ENCODE measurements at regions not wholly inside any gene's neighbourhood (a gene's known extent, or its start where the extent isn't known, plus 50 kb on each side); places are given as distances from the start of the nearest gene placed in this dataset.
A peak's percentile ranks its signal among the peaks of the same experiment; 100 is the strongest.

DNA sequence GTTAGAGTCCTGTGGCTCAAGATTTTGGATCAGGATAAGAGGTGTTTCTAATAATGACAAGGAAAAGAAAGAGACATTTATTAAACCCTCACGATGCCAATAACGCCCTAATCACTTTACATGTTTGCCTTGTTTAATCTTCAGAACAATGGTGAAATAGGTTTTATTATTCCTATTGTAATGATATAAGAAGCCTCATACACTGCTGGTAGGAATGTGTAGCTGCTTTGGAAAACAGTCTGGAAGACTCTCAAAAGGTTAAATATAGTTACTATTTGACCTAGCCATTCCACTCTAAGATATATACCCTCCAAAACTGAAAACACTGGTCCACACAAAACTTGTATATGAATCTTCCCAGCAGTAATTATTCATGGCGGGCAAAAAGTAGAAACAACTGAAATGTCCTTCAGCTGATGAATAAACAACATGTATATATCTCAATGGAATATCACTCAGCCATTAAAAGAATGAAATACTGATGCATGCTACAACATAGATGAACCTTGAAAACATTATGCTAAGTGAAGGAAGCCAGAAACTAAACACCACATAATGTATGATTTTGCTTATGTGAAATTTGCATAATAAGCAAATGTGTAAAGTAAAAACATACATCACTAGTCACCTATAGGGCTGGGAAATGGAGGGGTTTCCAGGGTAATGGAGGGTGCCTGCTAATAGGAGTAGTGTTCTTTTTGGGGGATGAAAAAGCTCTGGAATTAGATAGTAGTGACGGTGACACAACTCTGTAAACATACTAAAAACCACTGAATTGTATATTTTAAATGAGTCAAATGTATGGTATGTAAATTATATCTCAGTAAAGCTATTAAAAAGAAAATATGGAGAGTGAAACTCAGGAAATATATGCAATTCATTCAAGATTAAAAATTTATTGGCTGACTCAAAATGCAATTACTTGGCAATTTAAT lies 76.9 kb upstream of the ANK3 start:
- in situ Hi-C loops (cut with HindIII; ENCODE audit: low pct_unique_long_range_greater_than_20kb, low sequenced_read_pairs): no loop called here
- DNase-seq (ENCODE audit: low read depth): no peak

DNA sequence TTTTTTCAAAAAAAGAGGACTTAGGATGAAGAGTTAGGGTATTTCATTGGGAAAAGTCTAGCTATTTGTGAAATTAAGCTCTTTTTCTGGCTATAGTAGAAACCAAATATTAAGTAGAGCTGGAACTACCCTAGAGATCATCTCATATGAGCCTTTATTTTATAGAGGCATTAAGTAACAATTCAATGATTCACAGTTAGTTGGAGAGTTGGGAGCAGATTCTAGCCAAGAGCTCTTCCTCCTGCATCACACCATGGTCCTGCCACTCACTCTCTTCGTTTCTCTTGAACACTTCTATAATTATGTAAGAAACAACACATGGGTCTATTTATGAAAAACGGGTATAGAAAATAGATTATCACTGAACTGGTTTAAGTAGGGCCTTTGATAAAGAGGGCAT lies 76.1 kb upstream of the ANK3 start:
- DNase-seq (ENCODE audit: low read depth): no peak
- in situ Hi-C loops (cut with HindIII; ENCODE audit: low pct_unique_long_range_greater_than_20kb, low sequenced_read_pairs): no loop called here

DNA sequence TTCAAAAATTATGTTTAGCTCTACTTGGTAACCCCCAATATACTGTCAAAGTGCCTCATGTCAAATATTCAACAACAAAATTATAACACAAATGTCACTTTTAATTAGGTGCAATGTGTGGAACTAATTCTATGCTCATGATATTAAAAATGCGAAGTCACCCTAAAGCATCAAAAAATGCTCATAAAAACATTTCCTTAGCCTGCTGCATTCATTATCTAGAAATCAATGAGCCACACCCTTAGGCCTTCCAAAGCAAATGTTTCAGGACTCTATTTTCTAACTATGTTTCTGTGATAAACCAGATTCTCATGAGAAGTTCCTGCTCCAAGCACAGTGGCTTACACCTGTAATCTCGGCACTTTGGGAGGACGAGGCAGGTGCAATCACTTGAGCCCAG lies 75.0 kb upstream of the ANK3 start:
- no peak for DNase-seq (ENCODE audit: low read depth)
- in situ Hi-C loops (cut with HindIII; ENCODE audit: low pct_unique_long_range_greater_than_20kb, low sequenced_read_pairs): no loop called here

DNA sequence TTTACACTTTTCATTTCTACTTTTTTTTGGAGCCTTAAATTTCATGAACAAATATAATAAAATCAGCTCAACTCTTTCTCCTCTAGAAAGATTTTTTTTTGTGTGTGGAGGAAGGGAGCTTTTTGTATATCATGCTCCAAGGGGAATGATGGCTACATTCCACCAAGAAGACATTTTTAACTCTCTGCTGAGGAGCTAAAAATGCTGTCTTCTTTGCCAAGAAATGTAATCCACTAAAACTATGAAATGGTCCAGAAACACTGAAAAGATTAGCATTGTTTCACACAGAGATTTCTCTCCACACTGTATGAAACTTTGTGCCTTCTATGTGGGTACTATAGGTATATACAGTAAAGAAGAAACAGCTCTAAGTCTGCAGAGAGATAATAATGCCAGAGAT lies 74.1 kb upstream of the ANK3 start:
- in situ Hi-C loops (cut with HindIII; ENCODE audit: low pct_unique_long_range_greater_than_20kb, low sequenced_read_pairs): no loop called here
- DNase-seq (ENCODE audit: low read depth): no peak

DNA sequence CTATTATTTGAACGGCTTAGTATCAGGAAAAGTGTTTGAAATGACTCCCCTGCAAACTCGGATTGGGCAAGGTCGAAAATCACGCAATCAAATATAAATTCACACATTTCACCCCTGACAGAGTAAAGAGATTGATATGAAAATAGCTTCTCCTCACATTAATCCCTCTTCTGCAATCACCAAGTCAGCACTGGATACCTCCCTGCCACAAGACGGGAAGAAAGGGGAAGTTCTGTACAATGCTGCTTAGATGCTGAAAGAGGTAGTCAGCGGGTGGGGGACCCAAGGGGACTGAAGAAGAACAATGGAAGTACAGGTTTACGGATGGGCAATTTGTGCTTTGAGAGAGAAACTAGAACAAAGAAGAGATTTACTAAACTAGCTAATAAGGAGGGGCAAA lies 72.0 kb upstream of the ANK3 start:
- in situ Hi-C loops (cut with HindIII; ENCODE audit: low pct_unique_long_range_greater_than_20kb, low sequenced_read_pairs): no loop called here
- DNase-seq (ENCODE audit: low read depth): no peak

DNA sequence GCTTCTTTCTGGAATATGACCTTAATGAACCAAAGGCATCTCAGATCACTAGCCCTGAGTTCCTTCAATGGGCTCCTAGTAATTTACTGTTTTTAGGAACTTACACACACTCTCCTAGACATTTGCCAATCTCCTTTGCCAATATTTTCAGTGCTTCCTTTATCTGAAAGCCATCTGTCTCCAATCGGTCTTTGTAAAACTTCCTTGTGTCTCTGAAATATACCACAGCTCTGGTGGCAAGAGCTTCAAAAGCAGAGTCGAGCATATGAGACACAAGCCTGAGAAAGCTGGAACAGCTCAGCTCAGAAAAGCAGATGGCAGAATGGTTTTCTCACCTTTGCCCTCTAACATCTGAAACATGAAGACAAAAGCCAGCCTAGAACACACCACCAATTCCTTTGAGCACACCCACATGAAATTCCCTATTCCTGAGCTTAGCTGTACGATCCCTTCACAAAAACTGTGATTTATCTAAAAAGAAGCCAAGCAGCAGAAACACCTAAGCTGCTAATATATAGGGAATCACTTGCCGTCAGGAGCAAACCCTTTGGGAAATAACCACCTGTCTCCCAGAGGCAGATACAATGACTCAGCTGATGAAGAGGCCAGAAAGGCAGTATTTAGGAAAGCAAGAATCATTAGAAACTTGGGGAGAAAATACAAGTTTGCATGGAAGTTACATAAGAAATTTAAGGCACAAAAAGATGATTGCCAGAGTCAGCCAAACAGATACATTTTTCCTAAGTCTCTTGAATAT lies 70.2 kb upstream of the ANK3 start:
- in situ Hi-C loops (cut with HindIII; ENCODE audit: low pct_unique_long_range_greater_than_20kb, low sequenced_read_pairs): no loop called here
- DNase-seq (ENCODE audit: low read depth): no peak

DNA sequence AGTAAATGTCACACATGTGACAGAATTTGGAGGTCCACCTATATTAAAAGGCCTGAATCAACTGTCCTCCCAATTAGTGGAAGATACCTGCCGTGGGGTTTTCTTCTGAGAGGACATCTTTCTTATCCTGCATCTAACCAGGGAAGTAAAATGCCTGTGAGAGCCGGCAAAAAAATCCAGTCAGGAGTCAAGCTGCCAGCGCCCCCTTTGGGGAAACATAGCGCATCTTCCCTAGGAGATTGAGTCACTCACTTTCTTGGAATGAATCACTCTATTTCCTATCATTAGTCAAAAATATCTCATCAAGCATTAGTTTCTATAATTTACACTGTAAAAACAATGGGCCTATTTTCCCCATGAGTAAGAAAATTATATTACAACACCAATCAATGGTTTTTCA lies 66.4 kb upstream of the ANK3 start:
- no peak for DNase-seq (ENCODE audit: low read depth)
- in situ Hi-C loops (cut with HindIII; ENCODE audit: low pct_unique_long_range_greater_than_20kb, low sequenced_read_pairs): no loop called here

DNA sequence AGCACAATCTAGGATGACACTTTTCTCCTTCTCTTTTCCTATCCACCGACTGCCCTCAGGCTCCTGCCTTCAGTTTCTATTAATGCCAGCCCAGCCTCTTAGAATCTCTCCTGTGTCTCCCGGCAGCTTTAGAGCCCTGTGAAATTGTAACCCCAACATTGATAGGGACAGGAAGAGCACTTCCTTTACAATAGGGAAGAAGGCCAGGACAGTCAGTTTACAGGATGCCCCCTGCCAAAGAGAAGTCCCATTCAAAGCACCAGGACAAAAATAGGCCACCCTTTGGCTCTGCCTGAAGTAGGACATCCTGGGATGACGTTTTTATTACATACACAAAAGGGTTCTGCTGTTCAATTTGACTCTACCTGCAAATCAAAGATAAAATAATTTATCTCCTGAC lies 64.7 kb upstream of the ANK3 start:
- no peak for DNase-seq (ENCODE audit: low read depth)
- in situ Hi-C loops (cut with HindIII; ENCODE audit: low pct_unique_long_range_greater_than_20kb, low sequenced_read_pairs): no loop called here

DNA sequence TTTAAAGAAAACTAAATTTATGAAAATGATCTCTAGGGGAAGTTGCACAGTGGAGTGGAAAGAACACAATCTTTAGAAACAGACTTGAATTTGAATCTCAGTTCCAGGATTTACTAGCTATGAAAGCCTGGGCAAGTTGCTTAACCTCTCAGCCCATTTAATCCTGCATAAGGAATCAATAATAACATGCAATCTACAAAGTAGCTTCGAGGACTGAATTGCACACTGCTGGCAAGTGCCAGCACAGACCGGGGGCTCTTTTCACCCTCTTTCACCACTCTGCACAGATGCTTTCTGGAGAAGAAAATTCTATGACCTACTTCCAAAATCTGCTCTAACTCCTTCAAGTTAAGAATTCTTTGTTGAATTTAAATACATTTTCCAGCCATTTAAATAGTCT lies 63.4 kb upstream of the ANK3 start:
- DNase-seq (ENCODE audit: low read depth): no peak
- in situ Hi-C loops (cut with HindIII; ENCODE audit: low pct_unique_long_range_greater_than_20kb, low sequenced_read_pairs): no loop called here

DNA sequence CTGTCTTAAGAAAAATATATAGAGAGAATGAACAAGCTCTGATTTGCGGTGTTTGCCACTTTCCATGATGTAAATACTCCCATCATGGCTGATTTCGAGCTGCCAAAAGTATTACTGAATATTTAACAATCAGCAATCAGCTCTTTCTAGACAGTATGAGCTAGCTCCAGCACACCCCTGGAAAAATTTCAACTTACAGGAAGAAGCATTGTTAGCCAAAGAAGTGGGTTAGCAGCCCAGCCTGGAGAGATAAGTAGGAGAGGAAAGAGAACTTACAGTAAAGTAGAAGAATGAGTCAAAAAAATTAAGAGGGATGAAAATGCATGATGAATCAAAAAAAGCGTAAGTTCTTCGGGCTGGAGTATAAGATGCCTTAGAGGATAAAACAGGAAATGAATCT lies 60.6 kb upstream of the ANK3 start:
- in situ Hi-C loops (cut with HindIII; ENCODE audit: low pct_unique_long_range_greater_than_20kb, low sequenced_read_pairs): no loop called here
- no peak for DNase-seq (ENCODE audit: low read depth)

DNA sequence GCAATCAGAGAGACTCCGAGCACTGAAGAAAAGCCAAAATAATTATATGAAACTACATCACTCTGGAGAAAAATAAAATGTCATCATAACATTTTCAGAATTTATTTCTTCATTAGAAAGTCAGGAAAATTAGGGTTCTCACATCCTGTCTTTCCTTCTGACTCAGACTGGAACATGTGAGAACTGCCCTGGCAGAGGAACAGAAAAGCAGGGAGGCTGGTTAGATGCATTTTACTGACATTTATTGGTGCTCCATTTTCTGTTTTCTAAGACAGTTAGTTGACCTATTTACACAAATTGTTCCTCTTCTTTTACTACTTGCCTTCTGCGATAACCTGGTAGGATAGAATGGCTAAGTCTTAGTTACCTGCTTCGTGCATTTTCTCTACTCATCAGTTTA lies 58.6 kb upstream of the ANK3 start:
- DNase-seq (ENCODE audit: low read depth): no peak
- in situ Hi-C loops (cut with HindIII; ENCODE audit: low pct_unique_long_range_greater_than_20kb, low sequenced_read_pairs): no loop called here

DNA sequence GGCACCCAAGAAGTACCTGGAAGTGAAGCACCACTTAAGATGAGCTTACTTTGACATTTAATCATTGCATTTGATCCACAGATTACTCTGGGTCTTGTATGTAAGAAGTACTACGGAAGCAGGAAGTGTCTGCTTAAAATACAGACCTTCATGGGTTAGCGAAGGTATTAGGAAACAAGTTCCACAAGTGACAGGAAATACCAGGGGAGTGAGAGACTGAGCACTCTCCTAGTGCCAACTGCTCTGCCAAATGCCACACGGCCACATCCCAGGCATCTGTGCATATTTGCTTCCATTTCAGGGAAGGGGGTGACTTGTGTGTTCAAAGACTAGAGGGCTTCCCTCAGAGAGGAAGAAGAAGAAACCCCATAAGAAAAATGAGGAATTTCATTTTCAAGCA lies 57.2 kb upstream of the ANK3 start:
- in situ Hi-C loops (cut with HindIII; ENCODE audit: low pct_unique_long_range_greater_than_20kb, low sequenced_read_pairs): no loop called here
- DNase-seq (ENCODE audit: low read depth): no peak

DNA sequence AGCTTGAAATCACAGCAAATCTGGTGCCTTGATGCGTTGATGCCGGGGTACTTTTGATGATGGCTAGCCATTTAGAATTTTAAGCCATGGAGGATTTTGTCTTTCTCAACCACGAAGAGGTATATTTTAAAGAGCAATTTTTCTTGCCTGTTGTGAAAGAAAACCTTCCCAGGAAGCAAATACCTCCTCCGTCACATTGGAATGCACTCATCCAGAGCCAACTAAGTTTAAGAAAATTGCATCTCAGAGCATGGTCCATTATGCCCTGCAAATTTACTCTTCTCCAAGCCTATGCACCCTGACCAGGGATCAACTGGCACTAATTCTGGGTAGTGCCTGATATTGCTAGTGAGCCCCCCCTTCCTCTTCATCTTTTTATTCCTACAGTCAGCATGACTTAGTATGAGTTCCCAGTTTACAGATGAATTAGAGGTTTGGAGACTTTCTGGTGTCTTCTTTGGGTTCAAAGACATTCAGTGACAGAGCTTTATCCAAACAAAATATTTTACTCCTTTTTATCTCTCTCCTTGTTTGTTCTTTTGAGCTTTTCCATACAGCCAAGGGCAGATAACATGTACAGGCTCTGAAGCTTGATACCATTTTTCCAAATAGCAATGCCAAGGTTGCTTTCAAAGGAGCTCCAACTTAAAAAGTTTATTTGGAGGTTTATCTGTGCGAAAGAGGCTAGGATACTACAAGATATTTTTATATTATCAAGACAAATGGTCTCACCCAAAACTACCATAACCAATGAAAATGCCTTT lies 56.6 kb upstream of the ANK3 start:
- in situ Hi-C loops (cut with HindIII; ENCODE audit: low pct_unique_long_range_greater_than_20kb, low sequenced_read_pairs): no loop called here
- DNase-seq (ENCODE audit: low read depth): no peak

DNA sequence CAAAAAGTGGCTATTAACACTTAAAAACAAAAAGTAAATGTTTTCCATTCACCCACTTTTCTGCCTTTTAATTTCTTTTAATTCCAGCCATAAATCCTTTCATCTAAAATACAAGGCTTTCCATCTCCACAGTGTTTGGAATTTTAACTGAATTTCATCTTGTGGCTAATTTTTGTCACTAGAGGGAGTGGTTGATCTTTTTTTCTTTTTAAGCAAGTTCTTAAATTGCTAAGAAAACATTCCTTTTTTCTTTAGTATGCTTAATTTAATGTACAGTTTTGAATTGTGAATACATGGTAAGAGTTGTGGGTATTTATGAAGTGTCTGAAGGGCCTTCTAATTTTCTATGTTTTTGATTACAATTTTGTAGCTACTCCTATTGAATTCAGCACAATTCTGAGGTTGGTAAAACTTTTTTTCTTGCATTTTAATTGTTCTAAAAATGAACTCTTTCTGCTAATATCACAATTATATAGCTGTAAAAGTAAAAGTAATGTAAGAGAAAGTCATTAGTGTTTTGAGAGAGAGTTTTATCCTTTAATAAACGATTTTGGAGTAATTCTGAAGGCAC lies 54.9 kb upstream of the ANK3 start:
- in situ Hi-C loops (cut with HindIII; ENCODE audit: low pct_unique_long_range_greater_than_20kb, low sequenced_read_pairs): no loop called here
- peak; percentile 45 for DNase-seq (ENCODE audit: low read depth)

DNA sequence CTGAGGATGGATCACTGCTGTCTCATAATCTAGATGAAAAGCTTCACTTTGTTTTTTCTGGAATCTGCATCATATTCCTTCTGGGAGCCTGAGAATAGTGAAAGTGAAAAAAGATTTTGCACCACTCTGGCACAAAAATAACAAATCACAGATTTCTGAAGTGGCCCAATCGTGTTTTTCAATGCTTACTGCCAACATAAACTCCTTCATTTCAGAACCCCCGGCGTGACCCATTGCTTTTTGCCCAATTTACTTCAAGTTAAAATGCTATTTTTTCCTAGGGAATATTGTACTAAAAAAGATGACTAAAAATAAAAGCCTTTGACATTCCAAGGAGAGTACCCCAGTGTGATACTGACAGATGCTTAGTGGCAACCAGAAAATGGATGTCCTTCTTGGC lies 53.7 kb upstream of the ANK3 start:
- in situ Hi-C loops (cut with HindIII; ENCODE audit: low pct_unique_long_range_greater_than_20kb, low sequenced_read_pairs): no loop called here
- no peak for DNase-seq (ENCODE audit: low read depth)

DNA sequence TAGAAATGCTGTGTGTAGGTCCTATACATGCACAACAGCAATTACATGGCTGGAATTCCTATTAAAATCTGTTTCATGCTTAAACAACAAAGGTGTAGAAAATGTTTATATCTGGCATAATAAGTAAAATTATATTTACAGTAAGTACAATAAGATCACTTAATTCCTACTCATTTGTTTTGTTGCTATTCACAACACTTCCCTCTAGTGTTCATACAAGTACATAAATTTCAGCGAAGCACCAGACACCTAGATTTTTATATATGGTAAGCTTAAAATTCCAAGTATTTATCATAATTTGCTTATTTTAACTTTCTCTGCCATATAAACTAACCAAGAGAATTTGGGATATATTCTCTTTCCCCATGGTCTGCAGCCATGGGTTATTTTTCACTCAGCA lies 51.8 kb upstream of the ANK3 start:
- in situ Hi-C loops (cut with HindIII; ENCODE audit: low pct_unique_long_range_greater_than_20kb, low sequenced_read_pairs): no loop called here
- DNase-seq (ENCODE audit: low read depth): no peak

DNA sequence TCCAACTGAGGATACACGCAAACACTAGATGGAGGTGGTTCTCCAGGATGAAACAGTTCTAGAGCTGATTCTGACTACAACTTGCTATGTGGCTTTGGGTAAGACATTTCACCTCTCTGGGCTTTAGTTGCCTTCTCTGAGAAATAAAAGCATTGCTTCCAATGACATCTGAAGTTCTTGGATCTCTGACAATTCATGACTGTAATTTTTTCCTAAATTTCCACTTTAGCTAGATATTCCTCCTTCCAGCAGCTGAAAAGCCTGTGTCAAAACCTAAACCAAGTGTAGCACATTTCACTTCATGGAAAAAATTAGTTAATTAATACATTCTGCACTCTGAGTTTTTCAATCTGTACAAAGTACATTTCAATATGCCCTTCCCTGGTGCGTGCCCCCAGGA lies 50.0 kb upstream of the ANK3 start:
- DNase-seq (ENCODE audit: low read depth): no peak
- in situ Hi-C loops (cut with HindIII; ENCODE audit: low pct_unique_long_range_greater_than_20kb, low sequenced_read_pairs): no loop called here
